ENCODE measurements at regions not wholly inside any gene's neighbourhood (a gene's known extent, or its start where the extent isn't known, plus 50 kb on each side); places are given as distances from the start of the nearest gene placed in this dataset.

- Histone ChIP-seq H3K4me3 (ENCODE audit: low read length in 2 of 2) (no peak overlapping the region), H3K27ac (ENCODE audit: low read length) (no peak overlapping the region), H3K4me1 (ENCODE audit: control insufficient read depth, insufficient read depth, low read length) (no peaks in the 10 kb centered on the region), H3K36me3 (ENCODE audit: control insufficient read depth in 2 of 2, insufficient read depth in 2 of 2, low read length in 2 of 2) (no peaks in the 10 kb centered on the region), H3K9ac (ENCODE audit: low read length in 2 of 2) (no peak overlapping the region), H3K27me3 (ENCODE audit: control insufficient read depth in 1 of 2, insufficient read depth in 2 of 2, low read length in 2 of 2) (peaks cover 13 to 14% of the 10 kb centered on the region in 2 donors), H3K9me3 (ENCODE audit: control insufficient read depth in 2 of 2, low read length in 2 of 2) (no peaks in the 10 kb centered on the region)
Observed at GRCh38 chr10:128280271-128280670, 154.0 kb upstream of the MKI67 start.

GRCh38 chr10:128281343-128281742 lies 155.1 kb upstream of the MKI67 start:
- no peak overlapping the region for H3K9ac ChIP-seq (ENCODE audit: low read length in 2 of 2)
- H3K4me3 ChIP-seq (ENCODE audit: low read length in 2 of 2) = no peak overlapping the region
- no peaks in the 10 kb centered on the region for H3K4me1 ChIP-seq (ENCODE audit: control insufficient read depth, insufficient read depth, low read length)
- no peaks in the 10 kb centered on the region for H3K9me3 ChIP-seq (ENCODE audit: control insufficient read depth in 2 of 2, low read length in 2 of 2)
- H3K27ac ChIP-seq (ENCODE audit: low read length) = no peak overlapping the region
- peaks cover 14 to 18% of the 10 kb centered on the region in 2 donors for H3K27me3 ChIP-seq (ENCODE audit: control insufficient read depth in 1 of 2, insufficient read depth in 2 of 2, low read length in 2 of 2)
- H3K36me3 ChIP-seq (ENCODE audit: control insufficient read depth in 2 of 2, insufficient read depth in 2 of 2, low read length in 2 of 2) = no peaks in the 10 kb centered on the region

GRCh38 chr10:128281861-128282260 lies 155.6 kb upstream of the MKI67 start:
- no peaks in the 10 kb centered on the region for H3K36me3 ChIP-seq (ENCODE audit: control insufficient read depth in 2 of 2, insufficient read depth in 2 of 2, low read length in 2 of 2)
- no peak overlapping the region for H3K27ac ChIP-seq (ENCODE audit: low read length)
- H3K27me3 ChIP-seq (ENCODE audit: control insufficient read depth in 1 of 2, insufficient read depth in 2 of 2, low read length in 2 of 2) = peaks cover 14 to 22% of the 10 kb centered on the region in 2 donors
- H3K4me1 ChIP-seq (ENCODE audit: control insufficient read depth, insufficient read depth, low read length) = no peaks in the 10 kb centered on the region
- H3K9ac ChIP-seq (ENCODE audit: low read length in 2 of 2) = no peak overlapping the region
- no peak overlapping the region for H3K4me3 ChIP-seq (ENCODE audit: low read length in 2 of 2)
- H3K9me3 ChIP-seq (ENCODE audit: control insufficient read depth in 2 of 2, low read length in 2 of 2) = no peaks in the 10 kb centered on the region

GRCh38 chr10:128286141-128286761 lies 160.0 kb upstream of the MKI67 start:
- Histone ChIP-seq H3K4me1 (ENCODE audit: control insufficient read depth, insufficient read depth, low read length) (no peaks in the 10 kb centered on the region), H3K27ac (ENCODE audit: low read length) (no peak overlapping the region), H3K27me3 (ENCODE audit: control insufficient read depth in 1 of 2, insufficient read depth in 2 of 2, low read length in 2 of 2) (peaks cover 15 to 22% of the 10 kb centered on the region in 2 donors), H3K9me3 (ENCODE audit: control insufficient read depth in 2 of 2, low read length in 2 of 2) (peaks cover 7 to 13% of the 10 kb centered on the region in 2 donors), H3K4me3 (ENCODE audit: low read length in 2 of 2) (no peak overlapping the region), H3K9ac (ENCODE audit: low read length in 2 of 2) (no peak overlapping the region), H3K36me3 (ENCODE audit: control insufficient read depth in 2 of 2, insufficient read depth in 2 of 2, low read length in 2 of 2) (no peaks in the 10 kb centered on the region)

GRCh38 chr10:128286762-128287500 lies 160.7 kb upstream of the MKI67 start:
- H3K4me3 ChIP-seq (ENCODE audit: low read length in 2 of 2) = no peak overlapping the region
- H3K4me1 ChIP-seq (ENCODE audit: control insufficient read depth, insufficient read depth, low read length) = no peaks in the 10 kb centered on the region
- H3K27ac ChIP-seq (ENCODE audit: low read length) = no peak overlapping the region
- H3K9me3 ChIP-seq (ENCODE audit: control insufficient read depth in 2 of 2, low read length in 2 of 2) = peaks cover 7 to 13% of the 10 kb centered on the region in 2 donors
- H3K27me3 ChIP-seq (ENCODE audit: control insufficient read depth in 1 of 2, insufficient read depth in 2 of 2, low read length in 2 of 2) = peaks cover 15 to 22% of the 10 kb centered on the region in 2 donors
- H3K36me3 ChIP-seq (ENCODE audit: control insufficient read depth in 2 of 2, insufficient read depth in 2 of 2, low read length in 2 of 2) = no peaks in the 10 kb centered on the region
- H3K9ac ChIP-seq (ENCODE audit: low read length in 2 of 2) = no peak overlapping the region

GRCh38 chr10:128287921-128288320 lies 161.7 kb upstream of the MKI67 start:
- no peak overlapping the region for H3K9ac ChIP-seq (ENCODE audit: low read length in 2 of 2)
- H3K27me3 ChIP-seq (ENCODE audit: control insufficient read depth in 1 of 2, insufficient read depth in 2 of 2, low read length in 2 of 2) = peaks cover 15 to 22% of the 10 kb centered on the region in 2 donors
- peaks cover 9 to 13% of the 10 kb centered on the region in 2 donors for H3K9me3 ChIP-seq (ENCODE audit: control insufficient read depth in 2 of 2, low read length in 2 of 2)
- no peak overlapping the region for H3K4me3 ChIP-seq (ENCODE audit: low read length in 2 of 2)
- no peaks in the 10 kb centered on the region for H3K36me3 ChIP-seq (ENCODE audit: control insufficient read depth in 2 of 2, insufficient read depth in 2 of 2, low read length in 2 of 2)
- no peak overlapping the region for H3K27ac ChIP-seq (ENCODE audit: low read length)
- H3K4me1 ChIP-seq (ENCODE audit: control insufficient read depth, insufficient read depth, low read length) = no peaks in the 10 kb centered on the region

GRCh38 chr10:128289621-128290020 lies 163.4 kb upstream of the MKI67 start:
- Histone ChIP-seq H3K27me3 (ENCODE audit: control insufficient read depth in 1 of 2, insufficient read depth in 2 of 2, low read length in 2 of 2) (peaks cover 14 to 16% of the 10 kb centered on the region in 2 donors), H3K4me1 (ENCODE audit: control insufficient read depth, insufficient read depth, low read length) (no peaks in the 10 kb centered on the region), H3K9ac (ENCODE audit: low read length in 2 of 2) (no peak overlapping the region), H3K27ac (ENCODE audit: low read length) (no peak overlapping the region), H3K4me3 (ENCODE audit: low read length in 2 of 2) (no peak overlapping the region), H3K9me3 (ENCODE audit: control insufficient read depth in 2 of 2, low read length in 2 of 2) (peaks cover 9 to 13% of the 10 kb centered on the region in 2 donors), H3K36me3 (ENCODE audit: control insufficient read depth in 2 of 2, insufficient read depth in 2 of 2, low read length in 2 of 2) (no peaks in the 10 kb centered on the region)

- H3K27ac ChIP-seq (ENCODE audit: low read length) = no peak overlapping the region
- no peak overlapping the region for H3K4me3 ChIP-seq (ENCODE audit: low read length in 2 of 2)
- H3K9me3 ChIP-seq (ENCODE audit: control insufficient read depth in 2 of 2, low read length in 2 of 2) = peaks cover 9 to 12% of the 10 kb centered on the region in 2 donors
- peaks cover 0 to 6% of the 10 kb centered on the region in 2 donors for H3K27me3 ChIP-seq (ENCODE audit: control insufficient read depth in 1 of 2, insufficient read depth in 2 of 2, low read length in 2 of 2)
- no peaks in the 10 kb centered on the region for H3K4me1 ChIP-seq (ENCODE audit: control insufficient read depth, insufficient read depth, low read length)
- H3K36me3 ChIP-seq (ENCODE audit: control insufficient read depth in 2 of 2, insufficient read depth in 2 of 2, low read length in 2 of 2) = no peaks in the 10 kb centered on the region
- H3K9ac ChIP-seq (ENCODE audit: low read length in 2 of 2) = no peak overlapping the region
Observed at GRCh38 chr10:128295003-128295402, 168.8 kb upstream of the MKI67 start.

GRCh38 chr10:128296253-128297007 lies 170.2 kb upstream of the MKI67 start:
- Histone ChIP-seq H3K27me3 (ENCODE audit: control insufficient read depth in 1 of 2, insufficient read depth in 2 of 2, low read length in 2 of 2) (peaks cover 0 to 6% of the 10 kb centered on the region in 2 donors), H3K9ac (ENCODE audit: low read length in 2 of 2) (no peak overlapping the region), H3K9me3 (ENCODE audit: control insufficient read depth in 2 of 2, low read length in 2 of 2) (peaks cover 0 to 3% of the 10 kb centered on the region in 2 donors), H3K4me1 (ENCODE audit: control insufficient read depth, insufficient read depth, low read length) (no peaks in the 10 kb centered on the region), H3K27ac (ENCODE audit: low read length) (no peak overlapping the region), H3K4me3 (ENCODE audit: low read length in 2 of 2) (no peak overlapping the region), H3K36me3 (ENCODE audit: control insufficient read depth in 2 of 2, insufficient read depth in 2 of 2, low read length in 2 of 2) (no peaks in the 10 kb centered on the region)

- H3K4me3 ChIP-seq (ENCODE audit: low read length in 2 of 2) = no peak overlapping the region
- no peaks in the 10 kb centered on the region for H3K4me1 ChIP-seq (ENCODE audit: control insufficient read depth, insufficient read depth, low read length)
- peaks cover 0 to 6% of the 10 kb centered on the region in 2 donors for H3K27me3 ChIP-seq (ENCODE audit: control insufficient read depth in 1 of 2, insufficient read depth in 2 of 2, low read length in 2 of 2)
- H3K36me3 ChIP-seq (ENCODE audit: control insufficient read depth in 2 of 2, insufficient read depth in 2 of 2, low read length in 2 of 2) = no peaks in the 10 kb centered on the region
- no peak overlapping the region for H3K9ac ChIP-seq (ENCODE audit: low read length in 2 of 2)
- no peak overlapping the region for H3K27ac ChIP-seq (ENCODE audit: low read length)
- H3K9me3 ChIP-seq (ENCODE audit: control insufficient read depth in 2 of 2, low read length in 2 of 2) = no peaks in the 10 kb centered on the region
Observed at GRCh38 chr10:128297709-128298378, 171.6 kb upstream of the MKI67 start.
